ENCODE measurements at regions not wholly inside any gene's neighbourhood (a gene's known extent, or its start where the extent isn't known, plus 50 kb on each side); places are given as distances from the start of the nearest gene placed in this dataset.

DNA sequence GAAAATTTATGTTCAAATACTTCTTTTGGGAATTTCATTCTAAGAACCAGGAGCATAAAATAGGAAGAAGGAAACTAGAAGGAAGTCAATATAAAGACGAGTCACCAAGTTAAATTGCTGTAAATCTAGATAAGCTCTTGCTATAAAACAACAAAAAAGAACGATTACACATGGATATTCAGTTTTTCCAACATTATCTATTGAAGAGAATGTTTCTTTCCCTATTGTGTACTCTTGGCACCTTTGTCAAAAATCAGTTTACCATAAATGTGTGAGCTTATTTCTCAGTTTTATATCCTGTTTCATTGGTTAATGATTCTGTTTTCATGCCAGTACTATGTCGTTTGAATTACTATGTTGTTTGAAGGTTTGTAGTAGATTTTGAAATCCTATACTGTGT, 536.3 kb upstream of the MKI67 start:
- TF ChIP-seq, protein P1, sequence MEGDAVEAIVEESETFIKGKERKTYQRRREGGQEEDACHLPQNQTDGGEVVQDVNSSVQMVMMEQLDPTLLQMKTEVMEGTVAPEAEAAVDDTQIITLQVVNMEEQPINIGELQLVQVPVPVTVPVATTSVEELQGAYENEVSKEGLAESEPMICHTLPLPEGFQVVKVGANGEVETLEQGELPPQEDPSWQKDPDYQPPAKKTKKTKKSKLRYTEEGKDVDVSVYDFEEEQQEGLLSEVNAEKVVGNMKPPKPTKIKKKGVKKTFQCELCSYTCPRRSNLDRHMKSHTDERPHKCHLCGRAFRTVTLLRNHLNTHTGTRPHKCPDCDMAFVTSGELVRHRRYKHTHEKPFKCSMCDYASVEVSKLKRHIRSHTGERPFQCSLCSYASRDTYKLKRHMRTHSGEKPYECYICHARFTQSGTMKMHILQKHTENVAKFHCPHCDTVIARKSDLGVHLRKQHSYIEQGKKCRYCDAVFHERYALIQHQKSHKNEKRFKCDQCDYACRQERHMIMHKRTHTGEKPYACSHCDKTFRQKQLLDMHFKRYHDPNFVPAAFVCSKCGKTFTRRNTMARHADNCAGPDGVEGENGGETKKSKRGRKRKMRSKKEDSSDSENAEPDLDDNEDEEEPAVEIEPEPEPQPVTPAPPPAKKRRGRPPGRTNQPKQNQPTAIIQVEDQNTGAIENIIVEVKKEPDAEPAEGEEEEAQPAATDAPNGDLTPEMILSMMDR (IDR thresholded peaks at IDR 0.05), result no peak
- no peak for TF ChIP-seq POLR2A (IDR thresholded peaks at IDR 0.05)
